BJ (cell line): ENCODE measurements at regions not wholly inside any gene's neighbourhood (a gene's known extent, or its start where the extent isn't known, plus 50 kb on each side); places are given as distances from the start of the nearest gene placed in this dataset.
"Not testable (repeated sequence)": the region's sequence is repeated elsewhere in the genome, so short reads cannot be mapped to it uniquely, and the experiment has no call there.

Experiments
- CTCF ChIA-PET: fragments of 350-600 bp; formaldehyde crosslinking; extraction: SDS; loops from one replicate; lab custom pipeline; 2021; ENCODE audit warnings: antibody characterized with exemption, inconsistent platforms; lab: Yijun Ruan, JAX
- POLR2A ChIA-PET: fragments of 300-600 bp; sonication (Branson Sonifier 250); formaldehyde crosslinking; extraction: SDS; loops from one replicate; lab custom pipeline; 2021; ENCODE audit warnings: antibody characterized with exemption; lab: Charles Lee
- DNase-seq: peaks from one replicate; pipeline ENCODE4 v3.0.0-alpha.2; 2011; ENCODE audit warnings: low read depth
- H3K27me3 ChIP-seq: 2 replicates; pipeline ENCODE4 v1.6.0; 2011; ENCODE audit warnings: low read length; ENCODE audit not compliant: control insufficient read depth, insufficient read depth
- H3K36me3 ChIP-seq: 2 replicates; pipeline ENCODE4 v1.5.1; 2011; ENCODE audit warnings: low read length; ENCODE audit not compliant: control insufficient read depth, insufficient read depth
- H3K4me3 ChIP-seq: 2 replicates; pipeline ENCODE4 v1.5.1; 2011; ENCODE audit warnings: low read depth, mild to moderate bottlenecking, control low read depth, low read length
- TF ChIP-seq, protein P1 (sequence below): IDR thresholded peaks from 2 replicates; pipeline ENCODE4 v1.5.1; 2011; ENCODE audit warnings: low read depth, mild to moderate bottlenecking, control low read depth, inconsistent platforms, low read length, moderate library complexity; ENCODE audit not compliant: insufficient read depth

DNA sequence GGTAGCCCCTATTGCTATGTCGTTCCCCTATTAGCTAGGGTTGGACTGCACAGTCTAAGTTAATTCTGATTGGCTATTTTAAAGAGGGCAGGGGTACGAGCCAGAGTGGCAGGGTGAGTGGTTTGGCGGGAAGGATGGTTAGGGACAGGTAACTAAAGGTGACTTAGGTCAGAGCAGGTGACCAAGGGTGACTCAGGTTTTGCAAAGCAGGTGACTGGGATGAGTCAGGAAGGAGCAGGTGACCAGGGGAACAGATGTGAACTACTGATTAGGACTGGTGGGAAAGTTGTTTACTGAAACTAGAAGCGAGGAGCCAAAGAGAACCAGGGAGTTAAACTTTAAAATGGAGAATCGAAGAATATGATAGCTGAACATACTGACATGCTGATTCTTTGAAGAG is 295.2 kb downstream of the GJA1 start:
- ChIA-PET POLR2A (no interaction called here), CTCF (no interaction called here)
- TF ChIP-seq, protein P1, sequence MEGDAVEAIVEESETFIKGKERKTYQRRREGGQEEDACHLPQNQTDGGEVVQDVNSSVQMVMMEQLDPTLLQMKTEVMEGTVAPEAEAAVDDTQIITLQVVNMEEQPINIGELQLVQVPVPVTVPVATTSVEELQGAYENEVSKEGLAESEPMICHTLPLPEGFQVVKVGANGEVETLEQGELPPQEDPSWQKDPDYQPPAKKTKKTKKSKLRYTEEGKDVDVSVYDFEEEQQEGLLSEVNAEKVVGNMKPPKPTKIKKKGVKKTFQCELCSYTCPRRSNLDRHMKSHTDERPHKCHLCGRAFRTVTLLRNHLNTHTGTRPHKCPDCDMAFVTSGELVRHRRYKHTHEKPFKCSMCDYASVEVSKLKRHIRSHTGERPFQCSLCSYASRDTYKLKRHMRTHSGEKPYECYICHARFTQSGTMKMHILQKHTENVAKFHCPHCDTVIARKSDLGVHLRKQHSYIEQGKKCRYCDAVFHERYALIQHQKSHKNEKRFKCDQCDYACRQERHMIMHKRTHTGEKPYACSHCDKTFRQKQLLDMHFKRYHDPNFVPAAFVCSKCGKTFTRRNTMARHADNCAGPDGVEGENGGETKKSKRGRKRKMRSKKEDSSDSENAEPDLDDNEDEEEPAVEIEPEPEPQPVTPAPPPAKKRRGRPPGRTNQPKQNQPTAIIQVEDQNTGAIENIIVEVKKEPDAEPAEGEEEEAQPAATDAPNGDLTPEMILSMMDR: no peak
- Histone ChIP-seq H3K4me3 (no peak overlapping the region), H3K27me3 (no peaks in the 10 kb centered on the region), H3K36me3 (no peaks in the 10 kb centered on the region)
- no peak for DNase-seq

DNA sequence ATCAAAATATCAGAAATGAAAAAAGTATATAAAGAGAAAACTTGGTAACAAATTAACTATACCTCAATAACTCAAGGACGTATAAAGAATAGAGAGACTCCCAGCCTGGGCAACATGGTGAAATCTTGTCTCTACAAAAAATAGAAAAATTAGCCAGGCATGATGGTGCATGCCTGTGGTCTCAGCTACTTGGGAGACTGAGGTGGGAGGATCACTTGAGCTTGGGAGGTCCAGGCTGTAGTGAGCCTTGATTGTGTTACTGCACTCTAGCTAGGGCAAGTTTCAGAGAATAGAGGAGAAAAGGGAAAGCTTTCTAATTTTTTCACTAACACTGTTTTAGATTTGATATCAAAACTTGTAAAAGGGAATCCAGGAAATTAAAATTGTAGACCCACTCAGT is 295.9 kb downstream of the GJA1 start:
- no peak for DNase-seq
- Histone ChIP-seq H3K4me3 (no peak overlapping the region), H3K36me3 (no peaks in the 10 kb centered on the region), H3K27me3 (no peaks in the 10 kb centered on the region)
- CTCF ChIA-PET: no interaction called here
- POLR2A ChIA-PET: no interaction called here
- TF ChIP-seq, protein P1: no peak

DNA sequence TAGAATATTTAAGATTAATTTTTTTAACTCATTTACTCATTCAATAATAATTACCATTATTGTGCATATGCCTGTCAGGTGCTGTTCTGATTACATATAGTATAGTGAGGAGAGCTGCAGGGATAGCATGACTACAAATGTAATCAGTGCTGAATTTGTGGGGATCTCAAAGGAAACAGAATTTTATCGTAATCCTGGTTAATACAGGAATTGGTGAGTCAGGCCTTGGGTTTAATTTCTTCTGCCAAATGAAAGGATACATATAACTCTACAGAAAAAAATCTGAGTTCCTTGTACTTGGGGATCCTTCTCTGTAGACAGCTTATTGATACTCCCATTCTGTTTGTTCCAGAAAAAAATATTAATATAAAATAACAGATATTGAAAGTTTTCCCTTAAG is 297.2 kb downstream of the GJA1 start:
- TF ChIP-seq, protein P1: no peak
- CTCF ChIA-PET: interaction anchor here (0.5 kb wide), 1 partner anchor 443 kb away, joined by 3 read pairs; no protein-coding TSS in a partner anchor
- DNase-seq: no peak

DNA sequence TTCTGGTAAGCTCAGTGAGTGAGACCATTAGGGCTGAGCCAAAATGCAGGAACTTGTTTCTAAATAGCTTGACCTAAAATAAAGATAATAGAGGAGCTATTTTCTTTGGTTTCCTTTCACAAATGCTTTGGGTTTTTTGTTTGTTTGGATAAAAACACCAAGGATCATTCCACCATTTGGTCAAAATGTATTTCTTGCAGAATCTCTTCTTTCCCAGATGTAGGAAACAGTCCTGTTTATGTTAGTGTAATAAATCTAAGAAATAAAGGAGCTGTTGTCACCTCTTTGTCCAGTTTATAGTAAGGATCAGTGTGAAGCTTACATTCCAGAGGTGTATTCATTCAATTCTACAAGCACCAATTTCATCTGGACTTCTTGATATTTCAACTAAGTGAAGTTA is 297.8 kb downstream of the GJA1 start:
- H3K4me3 ChIP-seq: no peak overlapping the region
- TF ChIP-seq, protein P1: no peak
- DNase-seq: peak; percentile 24
- H3K36me3 ChIP-seq: no peaks in the 10 kb centered on the region
- H3K27me3 ChIP-seq: no peaks in the 10 kb centered on the region
- ChIA-PET POLR2A (no interaction called here), CTCF (interaction anchor here (0.5 kb wide), 2 partner anchors 9 to 443 kb away, joined by 3 to 6 read pairs; no protein-coding TSS in a partner anchor)

More for the DNA sequence above, 297.2 kb downstream of the GJA1 start:
- no peaks in the 10 kb centered on the region for H3K36me3 ChIP-seq
- POLR2A ChIA-PET: no interaction called here
- no peak overlapping the region for H3K4me3 ChIP-seq
- H3K27me3 ChIP-seq: no peaks in the 10 kb centered on the region

- CTCF ChIA-PET: interaction anchor here (0.6 kb wide), 1 partner anchor 310 kb away, joined by 3 read pairs; no protein-coding TSS in a partner anchor
- H3K36me3 ChIP-seq, DNase-seq, H3K4me3 ChIP-seq, H3K27me3 ChIP-seq, POLR2A ChIA-PET: not testable (repeated sequence)
Observed at GRCh38 chr6:121740188-121740587, 304.7 kb downstream of the GJA1 start.

DNA sequence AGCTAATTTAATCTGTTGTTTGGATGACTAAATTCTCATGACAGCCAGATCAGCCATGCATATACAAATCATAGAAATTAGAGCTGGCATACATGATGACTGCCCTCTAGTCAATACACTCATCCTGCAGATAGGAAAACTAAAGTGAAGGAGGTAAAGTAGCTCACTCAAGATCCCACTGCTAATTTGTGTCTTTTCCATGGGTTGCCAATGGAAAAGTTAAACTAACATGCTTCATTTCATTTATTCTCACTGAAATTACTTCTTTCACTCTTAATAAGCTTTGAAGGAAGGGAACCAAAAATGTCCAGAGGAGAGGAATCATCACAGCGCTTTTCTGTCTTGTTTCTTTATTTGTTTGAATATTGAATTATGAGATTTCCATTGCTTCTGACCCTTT is 308.2 kb downstream of the GJA1 start:
- TF ChIP-seq, protein P1: no peak
- no peak for DNase-seq
- Histone ChIP-seq H3K4me3 (no peak overlapping the region), H3K27me3 (no peaks in the 10 kb centered on the region), H3K36me3 (no peaks in the 10 kb centered on the region)
- POLR2A ChIA-PET: no interaction called here
- CTCF ChIA-PET: no interaction called here
